SK-N-SH treated with all-trans-retinoic acid at 6 μM for 48 hours (cell line): ENCODE measurements at regions not wholly inside any gene's neighbourhood (a gene's known extent, or its start where the extent isn't known, plus 50 kb on each side); places are given as distances from the start of the nearest gene placed in this dataset.
A peak's percentile ranks its signal among the peaks of the same experiment; 100 is the strongest.
"Not testable (repeated sequence)": the region's sequence is repeated elsewhere in the genome, so short reads cannot be mapped to it uniquely, and the experiment has no call there.

Source experiments
- ATAC-seq: fragments of 200-7000 bp; cut with Tn5 transposase; 3 replicates; pipeline ENCODE4 v1.9.1; 2020; ENCODE audit warnings: mild to moderate bottlenecking, moderate library complexity
- BACH2 ChIP-seq: fragments of 250-450 bp; sonication (Bioruptor Pico); IDR thresholded peaks from 2 replicates; pipeline ENCODE4 v1.9.0; 2021; ENCODE audit warnings: mild to moderate bottlenecking, borderline replicate concordance
- CSDC2 ChIP-seq: fragments of 250-450 bp; sonication (Bioruptor Pico); IDR thresholded peaks from 2 replicates; pipeline ENCODE4 v1.5.0; 2020; ENCODE audit warnings: mild to moderate bottlenecking, moderate library complexity
- ESRRG ChIP-seq: fragments of 250-450 bp; sonication (Bioruptor Pico); IDR thresholded peaks from 2 replicates; pipeline ENCODE4 v1.6.1; 2021; ENCODE audit warnings: mild to moderate bottlenecking
- GLIS3 ChIP-seq: fragments of 250-450 bp; sonication (Bioruptor Pico); IDR thresholded peaks from 2 replicates; pipeline ENCODE4 v1.5.0; 2020; ENCODE audit warnings: mild to moderate bottlenecking, moderate library complexity
- ISL1 ChIP-seq: fragments of 250-450 bp; sonication (Bioruptor Pico); IDR thresholded peaks from 2 replicates; pipeline ENCODE4 v2.1.2; 2022; ENCODE audit warnings: mild to moderate bottlenecking, moderate library complexity
- PATZ1 ChIP-seq: fragments of 250-450 bp; sonication (Bioruptor Pico); IDR thresholded peaks from 2 replicates; pipeline ENCODE4 v1.8.0; 2020; ENCODE audit warnings: mild to moderate bottlenecking, moderate library complexity, borderline replicate concordance
- PPARA ChIP-seq: fragments of 250-450 bp; sonication (Bioruptor Pico); IDR thresholded peaks from 2 replicates; pipeline ENCODE4 v1.5.0; 2020; ENCODE audit warnings: mild to moderate bottlenecking, borderline replicate concordance
- SNAI2 ChIP-seq: fragments of 250-450 bp; sonication (Bioruptor Pico); IDR thresholded peaks from 2 replicates; pipeline ENCODE4 v1.5.0; 2020; ENCODE audit warnings: mild to moderate bottlenecking, moderate library complexity
- TCF4 ChIP-seq: fragments of 250-450 bp; sonication (Bioruptor Pico); IDR thresholded peaks from 2 replicates; pipeline ENCODE4 v1.8.0; 2021; ENCODE audit warnings: mild to moderate bottlenecking, moderate library complexity, borderline replicate concordance
- TOX ChIP-seq: fragments of 250-450 bp; sonication (Bioruptor Pico); IDR thresholded peaks from 2 replicates; pipeline ENCODE4 v1.8.0; 2021; ENCODE audit warnings: mild to moderate bottlenecking, moderate library complexity, borderline replicate concordance
- TSHZ2 ChIP-seq: fragments of 250-450 bp; sonication (Bioruptor Pico); IDR thresholded peaks from 2 replicates; pipeline ENCODE4 v1.5.0; 2020; ENCODE audit warnings: mild to moderate bottlenecking, moderate library complexity
- ZFP3 ChIP-seq: fragments of 250-450 bp; sonication (Bioruptor Pico); IDR thresholded peaks from 2 replicates; pipeline ENCODE4 v1.5.0; 2020; ENCODE audit warnings: mild to moderate bottlenecking, moderate library complexity
- ZFP30 ChIP-seq: fragments of 450-650 bp; formaldehyde crosslinking; IDR thresholded peaks from 2 replicates; pipeline ENCODE4 v1.5.0; 2022; ENCODE audit warnings: mild to moderate bottlenecking, moderate library complexity
- ZNF565 ChIP-seq: fragments of 450-650 bp; formaldehyde crosslinking; conservative IDR thresholded peaks from 2 replicates; pipeline ENCODE4 v1.5.0; 2020; ENCODE audit warnings: low read depth, mild to moderate bottlenecking, moderate library complexity
- ZNF70 ChIP-seq: fragments of 450-650 bp; formaldehyde crosslinking; IDR thresholded peaks from 2 replicates; pipeline ENCODE4 v1.5.0; 2020; ENCODE audit warnings: mild to moderate bottlenecking, moderate library complexity
- ZNF8 ChIP-seq: fragments of 450-650 bp; formaldehyde crosslinking; IDR thresholded peaks from 2 replicates; pipeline ENCODE4 v1.5.0; 2020; ENCODE audit warnings: mild to moderate bottlenecking, moderate library complexity
- TF ChIP-seq, protein P1 (sequence below): fragments of 250-450 bp; sonication (Bioruptor Pico); IDR thresholded peaks from 2 replicates; pipeline ENCODE4 v1.5.1; 2020; ENCODE audit warnings: low read depth, mild to moderate bottlenecking, moderate library complexity
- TF ChIP-seq, protein P2 (sequence below): fragments of 250-450 bp; sonication (Bioruptor Pico); IDR thresholded peaks from 2 replicates; pipeline ENCODE4 v1.5.1; 2021; ENCODE audit warnings: mild to moderate bottlenecking, moderate library complexity

- ATAC-seq = not testable (repeated sequence)
Observed at GRCh38 chr3:72266921-72267524, 482.1 kb upstream of the PROK2 start.

- no peak for ATAC-seq
- TF ChIP-seq ZNF8 (CRISPR knock-in tag) = no peak
- TF ChIP-seq, protein P1, sequence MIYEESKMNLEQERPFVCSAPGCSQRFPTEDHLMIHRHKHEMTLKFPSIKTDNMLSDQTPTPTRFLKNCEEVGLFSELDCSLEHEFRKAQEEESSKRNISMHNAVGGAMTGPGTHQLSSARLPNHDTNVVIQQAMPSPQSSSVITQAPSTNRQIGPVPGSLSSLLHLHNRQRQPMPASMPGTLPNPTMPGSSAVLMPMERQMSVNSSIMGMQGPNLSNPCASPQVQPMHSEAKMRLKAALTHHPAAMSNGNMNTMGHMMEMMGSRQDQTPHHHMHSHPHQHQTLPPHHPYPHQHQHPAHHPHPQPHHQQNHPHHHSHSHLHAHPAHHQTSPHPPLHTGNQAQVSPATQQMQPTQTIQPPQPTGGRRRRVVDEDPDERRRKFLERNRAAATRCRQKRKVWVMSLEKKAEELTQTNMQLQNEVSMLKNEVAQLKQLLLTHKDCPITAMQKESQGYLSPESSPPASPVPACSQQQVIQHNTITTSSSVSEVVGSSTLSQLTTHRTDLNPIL (CRISPR knock-in tag) = no peak
Observed at GRCh38 chr3:72266016-72266370, 481.0 kb upstream of the PROK2 start.

GRCh38 chr3:72265256-72266015 lies 480.5 kb upstream of the PROK2 start:
- TF ChIP-seq TCF4 (CRISPR knock-in tag) = no peak
- TF ChIP-seq PPARA (CRISPR knock-in tag) = no peak
- no peak for TF ChIP-seq ZNF565 (CRISPR knock-in tag)
- no peak for TF ChIP-seq ISL1 (CRISPR knock-in tag)
- TF ChIP-seq TSHZ2 (CRISPR knock-in tag) = no peak
- TF ChIP-seq ZFP3 (CRISPR knock-in tag) = no peak
- TF ChIP-seq, all 23 proteins: peak for 0
- no peak for ATAC-seq

DNA sequence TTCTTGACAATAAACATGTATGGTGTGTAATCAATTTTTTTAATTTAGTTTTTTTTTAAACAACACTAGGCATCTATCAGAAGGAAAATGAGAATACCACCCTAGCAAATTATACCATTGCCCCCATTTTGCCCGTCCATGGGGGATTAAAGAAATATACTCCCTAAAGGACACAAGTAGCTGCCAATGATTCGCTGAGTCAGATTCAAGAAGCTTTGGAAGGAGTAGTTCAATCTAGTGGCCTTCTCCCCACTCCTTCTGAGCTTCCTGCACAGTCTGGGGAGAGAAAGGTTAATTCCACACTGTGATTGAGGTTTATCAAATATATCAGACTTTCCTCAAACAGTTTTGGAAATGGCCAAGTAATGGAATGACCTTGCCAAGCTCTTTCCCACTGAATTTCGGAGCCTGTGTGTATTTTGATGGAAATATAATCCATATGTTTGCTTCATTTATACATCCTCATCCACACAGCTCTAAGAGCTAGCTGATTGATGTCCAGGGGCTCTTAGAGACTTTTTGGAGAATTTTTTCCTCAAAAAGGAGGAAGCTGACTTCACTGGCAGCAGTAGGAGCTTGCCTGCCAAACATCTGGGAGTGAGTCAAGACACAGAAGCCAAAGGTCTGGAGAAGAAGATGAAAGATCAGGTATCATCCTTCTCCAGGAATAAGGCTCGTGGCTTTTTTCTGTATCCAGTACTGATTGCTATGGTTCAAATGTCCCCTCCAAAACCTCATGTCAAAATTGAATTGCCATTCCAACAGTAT lies 478.5 kb upstream of the PROK2 start:
- no peak for TF ChIP-seq ZFP3 (CRISPR knock-in tag)
- no peak for TF ChIP-seq ESRRG
- no peak for TF ChIP-seq ZFP30 (CRISPR knock-in tag)
- TF ChIP-seq ZNF565 (CRISPR knock-in tag) = no peak
- TF ChIP-seq TCF4 (CRISPR knock-in tag) = no peak
- TF ChIP-seq GLIS3 = no peak
- TF ChIP-seq BACH2 (CRISPR knock-in tag) = no peak
- ATAC-seq = peak; percentile 28; the same call in 1 of the 3 replicates

DNA sequence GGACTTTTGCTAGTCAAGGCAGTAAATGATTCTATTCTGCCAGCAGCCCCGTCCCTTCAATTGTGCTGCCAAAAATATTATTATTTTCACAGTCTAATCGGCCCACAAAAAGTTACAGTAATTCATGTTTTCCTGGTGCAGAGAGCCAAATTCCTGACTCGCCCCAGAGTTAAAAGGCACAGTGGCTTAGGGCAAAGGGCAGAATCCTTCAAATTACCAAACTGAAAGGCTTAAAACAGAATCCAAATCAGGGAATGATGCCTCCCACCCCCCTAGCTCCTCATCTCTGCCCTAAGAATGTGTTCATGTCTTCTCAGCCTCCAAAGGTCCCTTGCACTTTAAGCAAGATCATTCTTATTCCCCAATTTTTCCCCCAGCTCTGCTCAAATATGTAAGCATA lies 477.8 kb upstream of the PROK2 start:
- peak; percentile 41; the same call in 1 of the 3 replicates for ATAC-seq
- TF ChIP-seq TSHZ2 (CRISPR knock-in tag) = no peak
- TF ChIP-seq, protein P2, sequence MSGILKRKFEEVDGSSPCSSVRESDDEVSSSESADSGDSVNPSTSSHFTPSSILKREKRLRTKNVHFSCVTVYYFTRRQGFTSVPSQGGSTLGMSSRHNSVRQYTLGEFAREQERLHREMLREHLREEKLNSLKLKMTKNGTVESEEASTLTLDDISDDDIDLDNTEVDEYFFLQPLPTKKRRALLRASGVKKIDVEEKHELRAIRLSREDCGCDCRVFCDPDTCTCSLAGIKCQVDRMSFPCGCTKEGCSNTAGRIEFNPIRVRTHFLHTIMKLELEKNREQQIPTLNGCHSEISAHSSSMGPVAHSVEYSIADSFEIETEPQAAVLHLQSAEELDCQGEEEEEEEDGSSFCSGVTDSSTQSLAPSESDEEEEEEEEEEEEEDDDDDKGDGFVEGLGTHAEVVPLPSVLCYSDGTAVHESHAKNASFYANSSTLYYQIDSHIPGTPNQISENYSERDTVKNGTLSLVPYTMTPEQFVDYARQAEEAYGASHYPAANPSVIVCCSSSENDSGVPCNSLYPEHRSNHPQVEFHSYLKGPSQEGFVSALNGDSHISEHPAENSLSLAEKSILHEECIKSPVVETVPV = no peak
- no peak for TF ChIP-seq ZNF70
- no peak for TF ChIP-seq PATZ1 (CRISPR knock-in tag)
- no peak for TF ChIP-seq CSDC2 (CRISPR knock-in tag)
- no peak for TF ChIP-seq SNAI2
- TF ChIP-seq TOX (CRISPR knock-in tag) = no peak
- no peak for TF ChIP-seq BACH2 (CRISPR knock-in tag)
- no peak for TF ChIP-seq GLIS3
- no peak for TF ChIP-seq ZFP30 (CRISPR knock-in tag)
- TF ChIP-seq, protein P1 (CRISPR knock-in tag) = no peak
- no peak for TF ChIP-seq ZNF8 (CRISPR knock-in tag)
- no peak for TF ChIP-seq ESRRG
